ENCODE measurements at regions not wholly inside any gene's neighbourhood (a gene's known extent, or its start where the extent isn't known, plus 50 kb on each side); places are given as distances from the start of the nearest gene placed in this dataset.
A peak's percentile ranks its signal among the peaks of the same experiment; 100 is the strongest.

GRCh38 chr12:88424791-88425730, 155.2 kb downstream of the KITLG start:
- DNase-seq, result no peak
- Histone ChIP-seq H3K27ac (no peak overlapping the region), H3K27me3 (no peaks in the 10 kb centered on the region), H3K4me3 (no peak overlapping the region), H3K4me1 (no peaks in the 10 kb centered on the region), H3K36me3 (no peaks in the 10 kb centered on the region), H3K9me3 (no peaks in the 10 kb centered on the region)
- TF ChIP-seq CTCF (IDR thresholded peaks at IDR 0.05), result no peak
- no peak for TF ChIP-seq POLR2A (IDR thresholded peaks at IDR 0.05)

DNA sequence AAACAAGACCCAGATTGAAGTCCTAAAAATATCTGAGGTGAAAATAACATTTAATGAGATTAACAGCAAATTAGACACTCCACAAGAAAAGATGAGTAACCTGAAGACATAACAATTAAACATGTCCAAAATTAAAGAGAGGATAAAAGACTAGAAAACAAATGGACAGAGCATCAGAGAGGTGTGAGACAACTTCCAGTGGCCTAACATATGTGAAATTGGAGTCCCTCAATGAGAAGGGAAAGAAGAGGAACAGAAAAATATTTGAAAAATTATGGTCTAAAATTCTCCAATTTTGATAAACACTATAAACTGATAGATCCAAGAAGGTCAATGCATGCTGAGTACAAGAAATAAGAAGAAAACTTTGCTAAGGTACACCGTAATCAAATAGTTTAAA, 151.9 kb downstream of the KITLG start:
- no peak overlapping the region for H3K27ac ChIP-seq
- no peaks in the 10 kb centered on the region for H3K27me3 ChIP-seq
- H3K36me3 ChIP-seq, result no peaks in the 10 kb centered on the region
- no peak overlapping the region for H3K4me3 ChIP-seq
- no peaks in the 10 kb centered on the region for H3K9me3 ChIP-seq
- DNase-seq, result no peak
- TF ChIP-seq CTCF (IDR thresholded peaks at IDR 0.05) (no peak), POLR2A (IDR thresholded peaks at IDR 0.05) (no peak)
- H3K4me1 ChIP-seq, result no peaks in the 10 kb centered on the region

GRCh38 chr12:88431246-88431645, 149.0 kb downstream of the KITLG start:
- H3K9me3 ChIP-seq, result no peaks in the 10 kb centered on the region
- no peak for DNase-seq
- peak in 1 of 6 experiments; percentile 6 for TF ChIP-seq CTCF (IDR thresholded peaks at IDR 0.05)
- no peak for TF ChIP-seq POLR2A (IDR thresholded peaks at IDR 0.05)

GRCh38 chr12:88432531-88433490, 147.5 kb downstream of the KITLG start:
- H3K27ac ChIP-seq, result no peak overlapping the region
- no peaks in the 10 kb centered on the region for H3K27me3 ChIP-seq
- TF ChIP-seq CTCF (IDR thresholded peaks at IDR 0.05) (no peak), POLR2A (IDR thresholded peaks at IDR 0.05) (no peak)
- no peak overlapping the region for H3K4me3 ChIP-seq
- no peak for DNase-seq
- no peaks in the 10 kb centered on the region for H3K9me3 ChIP-seq
- no peaks in the 10 kb centered on the region for H3K36me3 ChIP-seq
- H3K4me1 ChIP-seq, result no peaks in the 10 kb centered on the region

More at GRCh38 chr12:88431246-88431645, 149.0 kb downstream of the KITLG start:
- no peaks in the 10 kb centered on the region for H3K36me3 ChIP-seq
- H3K4me3 ChIP-seq, result no peak overlapping the region
- H3K27me3 ChIP-seq, result no peaks in the 10 kb centered on the region
- H3K4me1 ChIP-seq, result no peaks in the 10 kb centered on the region
- no peak overlapping the region for H3K27ac ChIP-seq

- Histone ChIP-seq H3K9me3 (no peaks in the 10 kb centered on the region), H3K4me3 (no peak overlapping the region), H3K27me3 (no peaks in the 10 kb centered on the region), H3K36me3 (no peaks in the 10 kb centered on the region), H3K4me1 (no peaks in the 10 kb centered on the region), H3K27ac (no peak overlapping the region)
- no peak for DNase-seq
- TF ChIP-seq CTCF (IDR thresholded peaks at IDR 0.05) (no peak), POLR2A (IDR thresholded peaks at IDR 0.05) (no peak)
Measured at GRCh38 chr12:88433997-88434703, 146.1 kb downstream of the KITLG start.
